T follicular helper cell (primary cell): ENCODE measurements at regions not wholly inside any gene's neighbourhood (a gene's known extent, or its start where the extent isn't known, plus 50 kb on each side); places are given as distances from the start of the nearest gene placed in this dataset.
"Not testable (repeated sequence)": the region's sequence is repeated elsewhere in the genome, so short reads cannot be mapped to it uniquely, and the experiment has no call there.

ENCODE experiments used
- DNase-seq: peaks from one replicate; pipeline ENCODE4 v3.0.0-alpha.2; 2020; ENCODE audit warnings: low read depth

GRCh38 chr7:69090936-69091335, 507.3 kb upstream of the AUTS2 start:
- no peak for DNase-seq

- no peak for DNase-seq
Measured at GRCh38 chr7:69091521-69091920, 506.8 kb upstream of the AUTS2 start.

- no peak for DNase-seq
Measured at GRCh38 chr7:69095127-69095526, 503.1 kb upstream of the AUTS2 start.

GRCh38 chr7:69095649-69096048, 502.6 kb upstream of the AUTS2 start:
- no peak for DNase-seq

- no peak for DNase-seq
Measured at GRCh38 chr7:69104023-69104422, 494.3 kb upstream of the AUTS2 start.

GRCh38 chr7:69105092-69105491, 493.2 kb upstream of the AUTS2 start:
- DNase-seq: no peak

- no peak for DNase-seq
Measured at GRCh38 chr7:69105981-69106380, 492.3 kb upstream of the AUTS2 start.

- DNase-seq: not testable (repeated sequence)
Measured at GRCh38 chr7:69106449-69106848, 491.8 kb upstream of the AUTS2 start.

GRCh38 chr7:69106946-69107345, 491.3 kb upstream of the AUTS2 start:
- not testable (repeated sequence) for DNase-seq

GRCh38 chr7:69108097-69108496, 490.2 kb upstream of the AUTS2 start:
- DNase-seq: no peak

- DNase-seq: no peak
Measured at GRCh38 chr7:69109246-69109645, 489.0 kb upstream of the AUTS2 start.

- no peak for DNase-seq
Measured at GRCh38 chr7:69109879-69110278, 488.4 kb upstream of the AUTS2 start.

- DNase-seq: no peak
Measured at GRCh38 chr7:69110450-69111050, 487.7 kb upstream of the AUTS2 start.

- DNase-seq: no peak
Measured at GRCh38 chr7:69114374-69114773, 483.9 kb upstream of the AUTS2 start.

GRCh38 chr7:69115788-69116187, 482.5 kb upstream of the AUTS2 start:
- DNase-seq: no peak

GRCh38 chr7:69116196-69116595, 482.1 kb upstream of the AUTS2 start:
- not testable (repeated sequence) for DNase-seq

GRCh38 chr7:69122953-69123352, 475.3 kb upstream of the AUTS2 start:
- no peak for DNase-seq

- no peak for DNase-seq
Measured at GRCh38 chr7:69126896-69127479, 471.3 kb upstream of the AUTS2 start.

GRCh38 chr7:69129524-69129923, 468.8 kb upstream of the AUTS2 start:
- no peak for DNase-seq

- DNase-seq: no peak
Measured at GRCh38 chr7:69129951-69130350, 468.3 kb upstream of the AUTS2 start.

- no peak for DNase-seq
Measured at GRCh38 chr7:69130396-69130795, 467.9 kb upstream of the AUTS2 start.

GRCh38 chr7:69134316-69134715, 464.0 kb upstream of the AUTS2 start:
- DNase-seq: no peak

GRCh38 chr7:69147631-69148030, 450.6 kb upstream of the AUTS2 start:
- DNase-seq: no peak
